GM12872 (cell line): ENCODE measurements at regions not wholly inside any gene's neighbourhood (a gene's known extent, or its start where the extent isn't known, plus 50 kb on each side); places are given as distances from the start of the nearest gene placed in this dataset.

Source experiments
- CTCF ChIP-seq: IDR thresholded peaks from 3 replicates; pipeline ENCODE4 v1.5.1; 2011; ENCODE audit warnings: low read depth, mild to moderate bottlenecking, low read length, moderate library complexity; ENCODE audit not compliant: insufficient read depth

- TF ChIP-seq CTCF, result no peak
Measured at GRCh38 chr4:103374758-103375157, 176.6 kb upstream of the CENPE start.

- no peak for TF ChIP-seq CTCF
Measured at GRCh38 chr4:103374306-103374705, 176.2 kb upstream of the CENPE start.

- TF ChIP-seq CTCF, result no peak
Measured at GRCh38 chr4:103372002-103372558, 173.9 kb upstream of the CENPE start.

- TF ChIP-seq CTCF, result no peak
Measured at GRCh38 chr4:103370336-103370735, 172.2 kb upstream of the CENPE start.

GRCh38 chr4:103365285-103365684, 167.1 kb upstream of the CENPE start:
- no peak for TF ChIP-seq CTCF

GRCh38 chr4:103364083-103364482, 165.9 kb upstream of the CENPE start:
- TF ChIP-seq CTCF, result no peak

GRCh38 chr4:103361926-103362325, 163.8 kb upstream of the CENPE start:
- TF ChIP-seq CTCF, result no peak
